WTC11 (cell line): ENCODE measurements at regions not wholly inside any gene's neighbourhood (a gene's known extent, or its start where the extent isn't known, plus 50 kb on each side); places are given as distances from the start of the nearest gene placed in this dataset.

Experiments
- CREB1 ChIP-seq: sonication (generic); formaldehyde crosslinking; IDR thresholded peaks from 2 replicates; pipeline ENCODE4 v1.8.0; 2023; ENCODE audit warnings: mild to moderate bottlenecking, missing genetic modification reagents
- CTCF ChIP-seq: fragments of 200-600 bp; IDR thresholded peaks from 2 replicates; pipeline ENCODE4 v1.8.0; 2022; ENCODE audit warnings: antibody characterized with exemption
- TF ChIP-seq, protein P1 (sequence below): sonication (generic); formaldehyde crosslinking; conservative IDR thresholded peaks from 2 replicates; pipeline ENCODE4 v1.8.1; 2023; ENCODE audit warnings: mild to moderate bottlenecking, low read depth, missing genetic modification reagents, moderate library complexity

DNA sequence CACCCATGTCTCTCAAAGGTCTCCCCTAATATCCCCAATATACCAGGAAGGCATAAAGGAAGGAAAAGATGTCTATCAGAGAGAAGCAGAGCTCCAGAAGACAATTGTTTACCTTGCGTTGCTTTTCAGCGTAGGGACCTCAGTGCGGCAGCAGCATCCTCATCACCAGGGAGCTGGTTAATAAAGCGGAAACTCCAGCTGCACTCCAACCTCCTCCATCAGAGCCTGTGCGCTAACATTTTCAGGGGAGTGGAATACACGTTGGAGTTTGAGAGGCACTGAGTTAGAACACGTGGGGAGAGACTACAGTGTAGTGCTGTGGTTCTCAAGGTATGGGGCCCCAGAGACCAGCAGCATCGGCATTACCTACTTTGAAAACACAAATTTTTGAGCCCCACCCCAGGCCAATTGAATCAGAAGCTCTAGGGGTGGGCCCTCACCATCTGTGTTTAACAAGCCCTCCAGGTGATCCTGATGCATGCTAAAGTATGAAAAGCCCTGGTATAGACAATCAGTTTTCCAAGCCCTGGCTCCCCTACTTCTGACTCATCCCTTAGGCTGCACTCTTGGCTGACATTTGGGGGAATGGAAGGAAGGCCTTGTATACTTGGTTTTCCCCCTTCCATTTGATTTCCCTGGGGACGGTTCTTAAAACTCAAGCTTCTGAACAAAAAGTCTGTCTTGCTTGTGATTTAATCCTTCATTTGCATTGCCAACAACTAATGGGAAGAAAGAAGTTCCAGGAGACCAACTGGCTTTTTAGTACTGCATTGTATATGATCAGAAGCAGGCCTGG, 419.0 kb upstream of the CCDC196 start:
- TF ChIP-seq CTCF (no peak), CREB1 (CRISPR knock-in tag) (no peak)
- TF ChIP-seq, protein P1, sequence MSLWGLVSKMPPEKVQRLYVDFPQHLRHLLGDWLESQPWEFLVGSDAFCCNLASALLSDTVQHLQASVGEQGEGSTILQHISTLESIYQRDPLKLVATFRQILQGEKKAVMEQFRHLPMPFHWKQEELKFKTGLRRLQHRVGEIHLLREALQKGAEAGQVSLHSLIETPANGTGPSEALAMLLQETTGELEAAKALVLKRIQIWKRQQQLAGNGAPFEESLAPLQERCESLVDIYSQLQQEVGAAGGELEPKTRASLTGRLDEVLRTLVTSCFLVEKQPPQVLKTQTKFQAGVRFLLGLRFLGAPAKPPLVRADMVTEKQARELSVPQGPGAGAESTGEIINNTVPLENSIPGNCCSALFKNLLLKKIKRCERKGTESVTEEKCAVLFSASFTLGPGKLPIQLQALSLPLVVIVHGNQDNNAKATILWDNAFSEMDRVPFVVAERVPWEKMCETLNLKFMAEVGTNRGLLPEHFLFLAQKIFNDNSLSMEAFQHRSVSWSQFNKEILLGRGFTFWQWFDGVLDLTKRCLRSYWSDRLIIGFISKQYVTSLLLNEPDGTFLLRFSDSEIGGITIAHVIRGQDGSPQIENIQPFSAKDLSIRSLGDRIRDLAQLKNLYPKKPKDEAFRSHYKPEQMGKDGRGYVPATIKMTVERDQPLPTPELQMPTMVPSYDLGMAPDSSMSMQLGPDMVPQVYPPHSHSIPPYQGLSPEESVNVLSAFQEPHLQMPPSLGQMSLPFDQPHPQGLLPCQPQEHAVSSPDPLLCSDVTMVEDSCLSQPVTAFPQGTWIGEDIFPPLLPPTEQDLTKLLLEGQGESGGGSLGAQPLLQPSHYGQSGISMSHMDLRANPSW (CRISPR knock-in tag): no peak
